ENCODE measurements at regions not wholly inside any gene's neighbourhood (a gene's known extent, or its start where the extent isn't known, plus 50 kb on each side); places are given as distances from the start of the nearest gene placed in this dataset.

- H2AK5ac ChIP-seq (ENCODE audit: low read depth, low read length), result no peak overlapping the region
- no peak overlapping the region for H2BK15ac ChIP-seq (ENCODE audit: low read length)
- peaks cover 0 to 6% of the 10 kb centered on the region in 2 experiments; a peak in 1 of 4 replicates for H3K9me3 ChIP-seq (ENCODE audit: insufficient read depth in 2 of 2, low read depth in 1 of 2, low read length in 1 of 2)
- no peak overlapping the region for H3K23ac ChIP-seq (ENCODE audit: insufficient read length)
- no peaks in the 10 kb centered on the region for H3K79me1 ChIP-seq (ENCODE audit: low read depth, low read length)
- no peaks in the 10 kb centered on the region; a peak in 1 of 7 replicates for H3K4me1 ChIP-seq (replicated peaks in 1 of 4; ENCODE audit: control insufficient read depth in 3 of 4, insufficient read depth in 4 of 4, low read length in 3 of 4)
- no peak overlapping the region for H2BK5ac ChIP-seq (ENCODE audit: low read depth, low read length)
- no peak overlapping the region for H4K8ac ChIP-seq (ENCODE audit: extremely low read depth, insufficient read depth, low read length)
- no peak for FAIRE-seq
- H2AFZ ChIP-seq (ENCODE audit: low read length), result no peak overlapping the region
- no peak overlapping the region for H3K27ac ChIP-seq (ENCODE audit: low read depth, low read length)
- no peak overlapping the region for H3K4ac ChIP-seq (replicated peaks; ENCODE audit: insufficient read length, low read depth, low read length)
- no peak overlapping the region for H2BK120ac ChIP-seq (replicated peaks; ENCODE audit: low read depth, low read length)
- no peak overlapping the region for H4K91ac ChIP-seq (replicated peaks; ENCODE audit: insufficient read length, low read length)
- no peak overlapping the region; the same call in 1 of the 2 replicates for H2BK12ac ChIP-seq (ENCODE audit: low read depth, low read length)
- TF ChIP-seq SRF (IDR thresholded peaks at IDR 0.05; ENCODE audit: low read depth, low read length) (no peak), HDAC2 (IDR thresholded peaks at IDR 0.05; ENCODE audit: borderline replicate concordance in 1 of 2, low read depth in 2 of 2, low read length in 2 of 2) (no peak), CTCF (IDR thresholded peaks at IDR 0.05; ENCODE audit: control extremely low read depth in 1 of 3, insufficient read depth in 1 of 3, low read depth in 1 of 3, low read length in 3 of 3) (peak; percentile 5 to 41 (median 40); a peak in 2 of 4 replicates), RAD21 (IDR thresholded peaks at IDR 0.05 in 1 of 2, conservative IDR thresholded peaks at IDR 0.05 in 1 of 2; ENCODE audit: low read depth in 2 of 2, low read length in 2 of 2) (peak; percentile 28 to 39; a peak in 2 of 4 replicates), TEAD4 (IDR thresholded peaks at IDR 0.05; ENCODE audit: low read depth, low read length) (no peak), GABPA (IDR thresholded peaks at IDR 0.05; ENCODE audit: borderline replicate concordance, insufficient read depth, low read length) (no peak), BCL11A (IDR thresholded peaks at IDR 0.05; ENCODE audit: low read depth in 2 of 2, low read length in 2 of 2) (no peak)
- no peak overlapping the region for H3K56ac ChIP-seq (replicated peaks; ENCODE audit: insufficient read length, low read depth, low read length)
- no peak overlapping the region for H3K4me2 ChIP-seq (ENCODE audit: insufficient read depth in 1 of 2, low read depth in 2 of 2, low read length in 2 of 2)
- no peaks in the 10 kb centered on the region for H4K20me1 ChIP-seq (replicated peaks in 1 of 2; ENCODE audit: control insufficient read depth in 1 of 2, insufficient read depth in 2 of 2, low read length in 2 of 2)
- POLR2A ChIA-PET (ENCODE audit: partially characterized antibody), result no interaction called here
- H3K23me2 ChIP-seq (ENCODE audit: low read depth, low read length), result no peaks in the 10 kb centered on the region
- no peak overlapping the region for H3K14ac ChIP-seq (ENCODE audit: insufficient read length)
- no peak overlapping the region for H2BK20ac ChIP-seq (ENCODE audit: low read length)
- H3K9ac ChIP-seq (replicated peaks in 1 of 4; ENCODE audit: extremely low read depth in 1 of 4, low read depth in 3 of 4, low read length in 3 of 4), result no peak overlapping the region
- no peak overlapping the region for H4K5ac ChIP-seq (ENCODE audit: insufficient read length, low read depth, low read length)
- H3K4me3 ChIP-seq (ENCODE audit: extremely low read depth in 1 of 4, insufficient read depth in 2 of 4, low read depth in 3 of 4, low read length in 4 of 4), result no peak overlapping the region
- no peaks in the 10 kb centered on the region for H3K79me2 ChIP-seq (ENCODE audit: control insufficient read depth in 1 of 2, insufficient read depth in 2 of 2, low read length in 2 of 2)
- CTCF ChIA-PET (ENCODE audit: partially characterized antibody), result interaction anchor here (1.1 to 1.2 kb wide), 2 partner anchors 20 to 59 kb away, joined by 3 to 4 read pairs; no protein-coding TSS in a partner anchor
- H3K18ac ChIP-seq (ENCODE audit: extremely low read depth, low read length), result no peak overlapping the region
- 88% methylated on average over 6 of the region's 6 CpGs; no CpG with 5 or more reads in 1 of the 2 experiments for WGBS, 2 experiments (ENCODE audit: extremely low coverage in 1 of 2, insufficient coverage in 1 of 2, insufficient read length in 1 of 2, insufficient replicate concordance in 2 of 2, low coverage in 1 of 2, low lambda C conversion rate in 2 of 2, missing lambda C conversion rate in 1 of 2)
- no peaks in the 10 kb centered on the region for H3K36me3 ChIP-seq (ENCODE audit: control insufficient read depth in 2 of 4, insufficient read depth in 4 of 4, low read length in 3 of 4)
- no peaks in the 10 kb centered on the region for H3K27me3 ChIP-seq (replicated peaks in 1 of 4; ENCODE audit: control insufficient read depth in 3 of 4, extremely low read depth in 1 of 4, insufficient read depth in 3 of 4, low read length in 3 of 4)
- no peak for DNase-seq (ENCODE audit: low read depth in 1 of 2, low spot score in 2 of 2)
Observed at GRCh38 chr5:3139499-3139931, 388.0 kb upstream of the IRX2 start.
